Left lung (tissue), 4 donors: ENCODE measurements at regions not wholly inside any gene's neighbourhood (a gene's known extent, or its start where the extent isn't known, plus 50 kb on each side); places are given as distances from the start of the nearest gene placed in this dataset.

ENCODE experiments used
- ATAC-seq: fragments of 200-7000 bp; cut with Tn5 transposase; one replicate; pipeline ENCODE4 v1.9.1; 2020; ENCODE audit warnings: moderate library complexity
- DNase-seq, 4 donors: peaks; one replicate each; pipeline ENCODE4 v3.0.0-alpha.2; 2013 to 2020
- H3K27ac ChIP-seq, 2 donors: fragments of 200-600 bp; sonication (generic) in 1 of 2; one replicate each; pipeline versions ENCODE4 v1.5.0 to v1.8.0; 2020 to 2021
- H3K27me3 ChIP-seq, 2 donors: fragments of 200-600 bp; sonication (generic) in 1 of 2; one replicate each; pipeline versions ENCODE4 v1.5.0 to v1.8.0; 2020 to 2021
- H3K36me3 ChIP-seq, 2 donors: fragments of 200-600 bp; sonication (generic) in 1 of 2; one replicate each; pipeline versions ENCODE4 v1.5.0 to v1.8.0; 2020 to 2021
- H3K4me1 ChIP-seq, 2 donors: fragments of 200-600 bp; one replicate each; pipeline ENCODE4 v1.8.0; 2021
- H3K4me3 ChIP-seq, 2 donors: fragments of 200-600 bp; sonication (generic) in 1 of 2; one replicate each; pipeline versions ENCODE4 v1.5.0 to v1.8.0; 2020 to 2021; ENCODE audit warnings: mild to moderate bottlenecking in 1 of 2
- H3K9me3 ChIP-seq, 2 donors: fragments of 200-600 bp; sonication (generic) in 1 of 2; one replicate each; pipeline versions ENCODE4 v1.5.0 to v1.8.0; 2020 to 2021
- intact Hi-C, 2 donors: fragments of 100-400 bp; cut with DNase I; formaldehyde crosslinking; loops; one replicate each; pipeline versions ENCODE4 v1.11.2 to v1.14.2; 2022
- TF ChIP-seq, protein P1 (sequence below), 2 donors: fragments of 200-600 bp; sonication (generic) in 1 of 2; IDR thresholded peaks; one replicate each; pipeline versions ENCODE4 v1.5.0 to v1.8.0; 2021; ENCODE audit warnings: antibody characterized with exemption in 2 of 2
- donor health status: DM: no; HTN: yes; CAD: no.
- donor health status: DM: no; HTN: no; CAD: no.

DNA sequence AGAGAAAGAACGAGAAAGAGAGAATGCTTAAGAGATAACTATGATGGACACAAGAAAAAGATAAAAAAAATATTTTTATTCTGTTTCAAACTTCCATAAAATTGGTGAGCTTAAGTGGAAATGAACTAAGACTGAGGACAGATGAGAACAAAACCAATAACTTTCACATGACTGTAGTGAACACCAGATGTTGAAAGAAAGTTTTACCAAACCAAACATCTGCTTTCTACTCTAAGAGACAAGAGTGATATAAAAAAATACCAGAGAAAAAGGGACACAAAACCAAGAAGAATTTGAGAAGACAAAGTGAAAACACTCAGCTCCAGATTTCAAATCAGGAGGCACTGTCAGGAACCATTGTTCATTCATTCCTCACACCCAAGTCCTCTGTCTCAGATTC is 147.9 kb downstream of the IMPG2 start:
- TF ChIP-seq, protein P1, sequence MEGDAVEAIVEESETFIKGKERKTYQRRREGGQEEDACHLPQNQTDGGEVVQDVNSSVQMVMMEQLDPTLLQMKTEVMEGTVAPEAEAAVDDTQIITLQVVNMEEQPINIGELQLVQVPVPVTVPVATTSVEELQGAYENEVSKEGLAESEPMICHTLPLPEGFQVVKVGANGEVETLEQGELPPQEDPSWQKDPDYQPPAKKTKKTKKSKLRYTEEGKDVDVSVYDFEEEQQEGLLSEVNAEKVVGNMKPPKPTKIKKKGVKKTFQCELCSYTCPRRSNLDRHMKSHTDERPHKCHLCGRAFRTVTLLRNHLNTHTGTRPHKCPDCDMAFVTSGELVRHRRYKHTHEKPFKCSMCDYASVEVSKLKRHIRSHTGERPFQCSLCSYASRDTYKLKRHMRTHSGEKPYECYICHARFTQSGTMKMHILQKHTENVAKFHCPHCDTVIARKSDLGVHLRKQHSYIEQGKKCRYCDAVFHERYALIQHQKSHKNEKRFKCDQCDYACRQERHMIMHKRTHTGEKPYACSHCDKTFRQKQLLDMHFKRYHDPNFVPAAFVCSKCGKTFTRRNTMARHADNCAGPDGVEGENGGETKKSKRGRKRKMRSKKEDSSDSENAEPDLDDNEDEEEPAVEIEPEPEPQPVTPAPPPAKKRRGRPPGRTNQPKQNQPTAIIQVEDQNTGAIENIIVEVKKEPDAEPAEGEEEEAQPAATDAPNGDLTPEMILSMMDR (IDR thresholded peaks at IDR 0.05) = no peak
- no peak overlapping the region for H3K4me3 ChIP-seq
- intact Hi-C loops = no loop called here
- H3K36me3 ChIP-seq = no peaks in the 10 kb centered on the region
- H3K4me1 ChIP-seq = no peaks in the 10 kb centered on the region
- no peak overlapping the region for H3K27ac ChIP-seq
- H3K9me3 ChIP-seq = no peaks in the 10 kb centered on the region
- ATAC-seq (no peak), DNase-seq (no peak)
- no peaks in the 10 kb centered on the region for H3K27me3 ChIP-seq

DNA sequence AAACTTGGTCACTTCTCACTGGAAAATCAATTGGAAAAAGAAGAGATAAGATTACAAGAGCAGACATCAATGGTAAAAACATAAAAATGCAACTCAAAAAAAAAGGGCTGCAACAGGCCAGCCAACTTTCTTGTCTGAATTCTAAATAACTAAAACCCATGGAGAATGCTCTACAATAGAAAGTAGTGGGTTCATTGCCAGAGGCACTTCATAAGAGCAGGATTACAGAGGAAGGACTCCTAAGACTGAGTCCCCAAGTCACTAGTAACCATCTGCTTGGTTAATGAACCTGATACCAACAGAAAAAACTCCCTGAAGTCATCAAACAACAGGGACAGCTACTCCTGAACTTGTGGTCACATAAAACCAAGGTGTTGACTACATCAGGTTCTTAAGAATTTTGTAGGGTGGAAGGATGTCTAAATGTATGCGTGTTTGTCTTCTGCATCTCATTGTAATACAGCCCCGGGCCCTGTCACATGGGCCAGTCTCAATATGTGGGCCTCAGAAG is 148.6 kb downstream of the IMPG2 start:
- Histone ChIP-seq H3K36me3 (no peaks in the 10 kb centered on the region), H3K4me1 (no peaks in the 10 kb centered on the region), H3K9me3 (no peaks in the 10 kb centered on the region), H3K4me3 (no peak overlapping the region), H3K27me3 (no peaks in the 10 kb centered on the region), H3K27ac (no peak overlapping the region)
- no peak for ATAC-seq
- intact Hi-C loops = no loop called here
- DNase-seq = no peak
- TF ChIP-seq, protein P1 (IDR thresholded peaks at IDR 0.05) = no peak

GRCh38 chr3:101170806-101171558 is 149.4 kb downstream of the IMPG2 start:
- H3K9me3 ChIP-seq = no peaks in the 10 kb centered on the region
- no peaks in the 10 kb centered on the region for H3K27me3 ChIP-seq
- TF ChIP-seq, protein P1 (IDR thresholded peaks at IDR 0.05) = no peak
- no peaks in the 10 kb centered on the region for H3K36me3 ChIP-seq
- DNase-seq (no peak), ATAC-seq (no peak)
- H3K27ac ChIP-seq = no peak overlapping the region
- H3K4me1 ChIP-seq = no peaks in the 10 kb centered on the region
- no peak overlapping the region for H3K4me3 ChIP-seq
- intact Hi-C loops = no loop called here

GRCh38 chr3:101170062-101170771 is 150.2 kb downstream of the IMPG2 start:
- no peaks in the 10 kb centered on the region for H3K36me3 ChIP-seq
- DNase-seq = no peak
- H3K9me3 ChIP-seq = no peaks in the 10 kb centered on the region
- H3K4me1 ChIP-seq = no peaks in the 10 kb centered on the region
- H3K27me3 ChIP-seq = no peaks in the 10 kb centered on the region
- no peak overlapping the region for H3K27ac ChIP-seq
- no peak for ATAC-seq
- TF ChIP-seq, protein P1 (IDR thresholded peaks at IDR 0.05) = no peak
- intact Hi-C loops = no loop called here
- H3K4me3 ChIP-seq = no peak overlapping the region

DNA sequence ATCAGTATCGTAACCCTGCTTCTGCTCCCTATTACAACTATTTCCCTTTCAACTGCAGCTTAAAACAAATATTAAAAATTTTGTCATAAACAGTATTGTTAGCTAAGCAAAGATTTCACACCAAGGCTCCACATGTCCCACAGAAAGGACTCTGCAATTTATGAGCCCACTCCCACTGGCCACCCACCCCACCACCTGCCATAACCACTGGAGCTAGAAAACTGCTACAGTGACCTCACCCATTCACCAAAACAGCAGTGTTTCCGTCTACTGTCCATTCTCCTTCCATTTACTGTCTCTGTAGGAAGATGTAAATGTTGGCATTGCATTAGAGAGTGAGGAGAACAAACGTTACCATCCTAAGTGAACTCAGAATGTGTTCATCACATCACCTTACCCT is 150.9 kb downstream of the IMPG2 start:
- H3K4me1 ChIP-seq = no peaks in the 10 kb centered on the region
- no peak overlapping the region for H3K27ac ChIP-seq
- ATAC-seq (no peak), DNase-seq (no peak)
- H3K9me3 ChIP-seq = no peaks in the 10 kb centered on the region
- TF ChIP-seq, protein P1 (IDR thresholded peaks at IDR 0.05) = no peak
- intact Hi-C loops = no loop called here
- no peak overlapping the region for H3K4me3 ChIP-seq
- no peaks in the 10 kb centered on the region for H3K27me3 ChIP-seq
- no peaks in the 10 kb centered on the region for H3K36me3 ChIP-seq
